Stimulated activated CD8-positive, alpha-beta memory T cell treated with anti-CD3 and anti-CD28 coated beads, Interleukin-12 subunit alpha, Interleukin-12 subunit beta, amount 100 ng/mL, for 1 hour (primary cell): ENCODE measurements at regions not wholly inside any gene's neighbourhood (a gene's known extent, or its start where the extent isn't known, plus 50 kb on each side); places are given as distances from the start of the nearest gene placed in this dataset.
"Not testable (repeated sequence)": the region's sequence is repeated elsewhere in the genome, so short reads cannot be mapped to it uniquely, and the experiment has no call there.

Experiments
- DNase-seq: peaks from one replicate; pipeline ENCODE4 v3.0.0-alpha.2; 2020; ENCODE audit warnings: low read depth

GRCh38 chr2:56981554-56981953 is 797.8 kb downstream of the CCDC85A start:
- DNase-seq = no peak

- no peak for DNase-seq
Measured at GRCh38 chr2:56985609-56986008, 801.8 kb downstream of the CCDC85A start.

GRCh38 chr2:57022496-57022895 is 838.7 kb downstream of the CCDC85A start:
- no peak for DNase-seq

GRCh38 chr2:57044931-57045635 is 861.3 kb downstream of the CCDC85A start:
- no peak for DNase-seq

GRCh38 chr2:57049273-57049672 is 865.5 kb downstream of the CCDC85A start:
- no peak for DNase-seq

GRCh38 chr2:57050007-57050406 is 866.2 kb downstream of the CCDC85A start:
- DNase-seq = no peak

- not testable (repeated sequence) for DNase-seq
Measured at GRCh38 chr2:57066301-57066700, 882.5 kb downstream of the CCDC85A start.

- no peak for DNase-seq
Measured at GRCh38 chr2:57075226-57075625, 891.4 kb downstream of the CCDC85A start.

GRCh38 chr2:57080035-57080434 is 896.2 kb downstream of the CCDC85A start:
- DNase-seq = no peak

- no peak for DNase-seq
Measured at GRCh38 chr2:57084697-57085281, 901.0 kb downstream of the CCDC85A start.

GRCh38 chr2:57093020-57093419 is 909.2 kb downstream of the CCDC85A start:
- DNase-seq = no peak

GRCh38 chr2:57097855-57098254 is 914.1 kb downstream of the CCDC85A start:
- no peak for DNase-seq

- DNase-seq = no peak
Measured at GRCh38 chr2:57100436-57100835, 916.6 kb downstream of the CCDC85A start.

GRCh38 chr2:57105694-57106093 is 921.9 kb downstream of the CCDC85A start:
- no peak for DNase-seq

- DNase-seq = no peak
Measured at GRCh38 chr2:57107353-57107752, 923.6 kb downstream of the CCDC85A start.

GRCh38 chr2:57111531-57111930 is 927.7 kb downstream of the CCDC85A start:
- no peak for DNase-seq

GRCh38 chr2:57119141-57119540 is 927.5 kb upstream of the VRK2 start:
- DNase-seq = no peak

- DNase-seq = no peak
Measured at GRCh38 chr2:57126410-57126809, 920.2 kb upstream of the VRK2 start.

GRCh38 chr2:57139179-57139578 is 907.4 kb upstream of the VRK2 start:
- no peak for DNase-seq

GRCh38 chr2:57141269-57141668 is 905.3 kb upstream of the VRK2 start:
- no peak for DNase-seq

- DNase-seq = no peak
Measured at GRCh38 chr2:57146951-57147350, 899.7 kb upstream of the VRK2 start.

- no peak for DNase-seq
Measured at GRCh38 chr2:57156231-57156924, 890.2 kb upstream of the VRK2 start.

- no peak for DNase-seq
Measured at GRCh38 chr2:57160976-57161375, 885.6 kb upstream of the VRK2 start.
